Skeletal muscle satellite cell (primary cell): ENCODE measurements at regions not wholly inside any gene's neighbourhood (a gene's known extent, or its start where the extent isn't known, plus 50 kb on each side); places are given as distances from the start of the nearest gene placed in this dataset.

ENCODE experiments used
- H3K27me3 ChIP-seq: 2 replicates; pipeline ENCODE4 v1.7.0; 2013; ENCODE audit warnings: low read length; ENCODE audit not compliant: control insufficient read depth, insufficient read depth
- H3K36me3 ChIP-seq: 2 replicates; pipeline ENCODE4 v1.7.0; 2013; ENCODE audit warnings: mild to moderate bottlenecking, control low read depth, low read length; ENCODE audit not compliant: insufficient read depth
- H3K4me1 ChIP-seq: 2 replicates; pipeline ENCODE4 v1.7.0; 2013; ENCODE audit warnings: low read length; ENCODE audit not compliant: control insufficient read depth, insufficient read depth
- H3K4me2 ChIP-seq: 2 replicates; pipeline ENCODE4 v1.7.0; 2013; ENCODE audit warnings: mild to moderate bottlenecking, low read length
- H3K4me3 ChIP-seq: 2 replicates; pipeline ENCODE4 v1.7.0; 2013; ENCODE audit warnings: low read length
- H3K9ac ChIP-seq: 2 replicates; pipeline ENCODE4 v1.7.0; 2013; ENCODE audit warnings: mild to moderate bottlenecking, low read depth, low read length, moderate library complexity
- H3K9me3 ChIP-seq: replicated peaks from 2 replicates; pipeline ENCODE4 v1.7.0; 2013; ENCODE audit warnings: mild to moderate bottlenecking, control low read depth, low read length

DNA sequence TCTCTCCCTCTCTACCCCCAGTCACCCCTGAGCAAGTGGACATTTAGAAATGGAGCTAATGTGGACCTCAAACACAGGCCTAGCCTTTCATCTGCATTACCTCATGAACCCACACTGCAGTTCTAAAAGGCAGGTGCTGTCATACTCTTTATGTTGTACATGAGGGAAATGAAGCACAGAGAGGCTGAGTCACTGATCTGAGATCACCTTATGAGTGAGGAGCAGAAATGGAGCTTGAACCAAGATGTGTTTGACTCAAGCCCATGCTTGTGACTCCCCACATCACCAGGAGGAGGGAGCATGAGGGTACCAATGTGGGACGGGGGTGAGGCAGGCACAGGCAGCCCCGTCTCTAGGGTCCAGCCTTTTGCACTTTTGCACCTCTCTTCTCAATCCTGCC is 702.8 kb downstream of the PTPRU start:
- no peaks in the 10 kb centered on the region for H3K27me3 ChIP-seq
- peaks cover 5% of the 10 kb centered on the region for H3K9me3 ChIP-seq
- H3K9ac ChIP-seq = no peak overlapping the region
- no peaks in the 10 kb centered on the region for H3K36me3 ChIP-seq
- H3K4me2 ChIP-seq = no peak overlapping the region
- no peak overlapping the region for H3K4me3 ChIP-seq
- no peaks in the 10 kb centered on the region for H3K4me1 ChIP-seq

DNA sequence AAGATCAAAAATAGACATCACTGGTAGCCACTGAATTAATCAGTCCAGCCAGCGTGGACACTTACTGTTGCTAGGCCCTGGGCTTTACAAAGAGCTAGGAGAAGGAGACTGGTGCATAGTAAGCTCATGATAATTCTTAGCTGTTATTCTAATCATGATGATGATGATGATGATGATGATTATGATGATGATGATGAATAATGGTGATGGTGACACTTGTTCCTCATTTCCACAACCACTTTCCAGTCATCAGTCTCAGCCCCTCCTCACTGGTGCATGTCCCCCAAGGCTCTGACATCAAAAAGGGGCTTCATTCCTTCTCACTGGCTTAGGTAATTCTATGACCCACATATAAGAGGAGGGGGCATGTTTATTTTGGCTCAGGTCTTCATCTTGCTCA is 701.0 kb downstream of the PTPRU start:
- Histone ChIP-seq H3K9me3 (peaks cover 5% of the 10 kb centered on the region), H3K36me3 (no peaks in the 10 kb centered on the region), H3K27me3 (no peaks in the 10 kb centered on the region), H3K4me2 (no peak overlapping the region), H3K4me1 (no peaks in the 10 kb centered on the region), H3K4me3 (no peak overlapping the region), H3K9ac (no peak overlapping the region)

DNA sequence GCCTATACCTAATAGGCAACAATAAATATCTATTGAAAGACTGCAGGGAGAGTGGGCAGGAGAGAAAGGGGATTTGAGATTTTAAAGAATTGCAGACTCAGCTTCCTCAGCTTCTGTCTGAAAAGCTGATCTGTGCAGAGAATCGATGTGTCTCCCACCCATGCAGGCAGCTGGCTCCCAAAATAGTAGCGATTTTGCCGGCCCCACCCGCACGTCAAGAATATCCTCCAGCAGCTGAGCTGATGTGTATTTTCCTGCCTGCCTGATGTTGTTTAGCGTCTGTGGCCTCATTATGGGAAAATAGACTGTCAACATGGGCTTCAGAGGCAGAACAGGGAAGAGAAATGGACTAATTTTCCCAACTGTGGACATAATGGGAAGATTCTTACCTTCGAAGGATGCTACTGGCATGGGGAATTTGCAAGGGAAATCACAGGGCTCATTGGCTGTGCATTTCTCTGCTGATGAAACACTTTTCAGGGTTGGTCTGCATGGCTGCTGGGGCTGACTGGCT is 699.8 kb downstream of the PTPRU start:
- Histone ChIP-seq H3K4me2 (no peak overlapping the region), H3K9ac (no peak overlapping the region), H3K27me3 (no peaks in the 10 kb centered on the region), H3K4me1 (no peaks in the 10 kb centered on the region), H3K4me3 (no peak overlapping the region), H3K9me3 (peaks cover 3% of the 10 kb centered on the region), H3K36me3 (no peaks in the 10 kb centered on the region)

DNA sequence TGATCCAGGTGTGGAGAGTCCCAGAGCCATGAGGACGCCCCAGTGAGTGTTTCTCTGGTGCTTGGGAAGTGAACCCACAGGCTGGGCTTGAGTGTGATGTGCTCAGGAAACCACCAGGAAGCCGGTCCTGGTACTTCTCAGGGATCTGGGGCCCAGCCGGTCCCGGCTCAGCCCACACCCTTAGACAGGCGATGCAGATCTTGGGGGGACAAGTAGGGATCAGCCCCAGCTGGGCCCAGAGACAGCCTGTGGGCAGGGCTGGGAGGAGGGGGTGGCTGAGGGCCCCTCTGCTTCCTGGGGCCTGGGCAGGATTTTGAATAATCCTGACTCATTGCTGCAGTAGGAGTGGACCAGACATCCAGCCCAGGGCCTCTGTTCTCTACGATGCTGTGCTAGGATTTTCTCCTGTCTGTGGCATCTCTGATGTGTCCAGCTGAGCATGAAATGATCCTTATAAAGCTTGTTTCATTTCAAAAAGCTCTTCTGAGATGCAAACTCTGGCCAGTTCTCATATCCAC is 698.0 kb downstream of the PTPRU start:
- Histone ChIP-seq H3K4me2 (no peak overlapping the region), H3K9ac (no peak overlapping the region), H3K4me3 (no peak overlapping the region), H3K36me3 (no peaks in the 10 kb centered on the region), H3K4me1 (no peaks in the 10 kb centered on the region), H3K9me3 (peaks cover 3% of the 10 kb centered on the region), H3K27me3 (no peaks in the 10 kb centered on the region)

DNA sequence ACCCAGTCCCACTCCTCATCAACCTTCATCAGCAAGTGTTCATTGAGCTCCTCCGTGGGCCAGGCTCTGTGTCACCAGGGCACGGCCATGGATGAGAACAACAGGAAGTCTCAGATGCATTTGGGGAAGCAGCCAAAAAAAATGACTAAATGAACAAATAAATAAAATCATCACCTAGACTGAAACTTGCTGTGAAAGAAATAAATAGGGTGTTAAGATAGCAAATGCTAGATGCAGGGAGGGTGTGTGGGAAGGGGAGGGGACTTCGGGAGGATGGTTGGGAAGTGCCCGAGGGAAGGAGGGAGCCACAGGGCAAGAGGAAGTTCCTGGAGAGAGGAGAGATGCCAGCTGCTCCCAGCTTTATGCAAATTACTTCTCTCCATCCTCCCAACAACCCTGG is 696.7 kb downstream of the PTPRU start:
- no peak overlapping the region for H3K4me3 ChIP-seq
- no peak overlapping the region for H3K9ac ChIP-seq
- H3K36me3 ChIP-seq = no peaks in the 10 kb centered on the region
- no peaks in the 10 kb centered on the region for H3K4me1 ChIP-seq
- no peaks in the 10 kb centered on the region for H3K27me3 ChIP-seq
- H3K9me3 ChIP-seq = peaks cover 3% of the 10 kb centered on the region
- no peak overlapping the region for H3K4me2 ChIP-seq

DNA sequence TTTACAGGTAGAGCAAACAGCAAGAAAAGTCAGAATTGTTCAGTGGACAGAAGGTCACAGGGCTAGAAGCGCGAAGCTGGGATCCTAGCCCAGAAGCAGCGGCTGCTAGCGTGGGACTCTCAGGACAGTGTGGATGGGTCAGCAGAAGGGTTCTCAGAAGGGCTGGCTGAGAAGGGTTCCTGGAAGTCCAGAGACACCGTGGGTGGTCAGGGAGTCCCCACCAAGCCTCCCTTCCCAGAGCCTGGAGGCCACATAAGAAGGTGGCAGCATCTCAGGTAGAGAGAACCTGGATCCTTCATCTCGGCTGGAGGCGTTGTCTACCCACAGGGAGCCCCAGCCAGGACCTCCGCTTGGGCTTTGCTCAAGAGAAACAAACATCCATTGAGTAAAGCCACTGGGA is 696.3 kb downstream of the PTPRU start:
- no peaks in the 10 kb centered on the region for H3K27me3 ChIP-seq
- H3K9ac ChIP-seq = no peak overlapping the region
- H3K4me3 ChIP-seq = no peak overlapping the region
- no peak overlapping the region for H3K4me2 ChIP-seq
- no peaks in the 10 kb centered on the region for H3K36me3 ChIP-seq
- H3K9me3 ChIP-seq = peaks cover 3% of the 10 kb centered on the region
- no peaks in the 10 kb centered on the region for H3K4me1 ChIP-seq

DNA sequence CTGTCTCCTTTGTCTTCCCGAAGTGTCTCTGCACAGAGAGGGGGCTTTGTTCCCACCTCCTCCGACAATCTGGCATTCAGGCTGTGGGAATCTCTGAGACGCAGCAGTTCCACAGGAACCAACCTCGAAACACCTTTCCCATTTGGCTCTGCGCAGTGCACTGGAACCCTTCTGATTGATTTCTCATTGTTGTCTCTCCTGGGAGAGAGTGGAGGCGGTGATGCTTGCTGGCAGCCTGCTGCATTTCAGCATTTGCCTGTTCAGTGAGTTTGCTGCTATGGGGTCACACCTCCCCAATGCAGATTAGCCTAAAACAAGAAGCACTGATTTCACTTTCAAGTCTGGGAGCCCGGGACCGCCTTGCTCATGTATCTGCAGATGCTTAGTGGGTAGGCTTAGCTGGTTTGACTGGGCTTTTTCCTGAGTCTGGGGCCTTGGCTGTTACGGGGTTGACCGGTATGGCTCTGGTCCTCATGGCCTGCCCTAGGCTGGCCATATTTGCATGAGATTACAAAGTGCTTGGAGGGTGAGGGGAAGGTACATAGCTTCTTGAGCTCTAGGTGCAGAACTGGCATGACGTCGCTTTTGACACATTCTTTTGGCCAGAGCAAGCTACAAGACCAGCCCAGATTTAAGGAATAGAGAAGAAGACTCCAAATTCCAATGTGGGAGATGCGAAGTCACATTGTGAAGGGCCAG is 695.3 kb downstream of the PTPRU start:
- no peak overlapping the region for H3K4me3 ChIP-seq
- no peaks in the 10 kb centered on the region for H3K27me3 ChIP-seq
- H3K4me2 ChIP-seq = no peak overlapping the region
- peaks cover 3% of the 10 kb centered on the region for H3K9me3 ChIP-seq
- no peak overlapping the region for H3K9ac ChIP-seq
- H3K36me3 ChIP-seq = no peaks in the 10 kb centered on the region
- no peaks in the 10 kb centered on the region for H3K4me1 ChIP-seq

DNA sequence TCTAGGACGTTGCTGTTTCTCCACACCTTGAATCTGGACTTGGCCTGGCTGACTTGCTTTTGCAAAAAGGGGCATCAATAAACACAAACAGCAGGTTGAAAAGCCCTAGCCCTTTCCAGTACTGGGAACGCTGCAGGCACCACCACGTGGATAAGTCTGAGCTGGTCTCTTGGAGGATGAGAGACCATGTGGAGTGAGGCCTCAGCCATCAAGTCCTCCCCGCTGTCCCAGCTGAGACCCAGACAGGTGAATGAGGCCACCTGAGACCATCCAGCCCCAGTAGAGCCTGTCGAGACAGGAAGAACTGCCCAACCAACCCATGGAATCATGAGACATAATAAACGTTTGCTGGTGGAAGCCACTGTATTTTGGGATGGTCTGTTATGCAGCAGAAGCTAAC is 688.7 kb downstream of the PTPRU start:
- Histone ChIP-seq H3K4me2 (no peak overlapping the region), H3K27me3 (no peaks in the 10 kb centered on the region), H3K36me3 (no peaks in the 10 kb centered on the region), H3K4me3 (no peak overlapping the region), H3K9me3 (peaks cover 14% of the 10 kb centered on the region), H3K4me1 (no peaks in the 10 kb centered on the region), H3K9ac (no peak overlapping the region)

DNA sequence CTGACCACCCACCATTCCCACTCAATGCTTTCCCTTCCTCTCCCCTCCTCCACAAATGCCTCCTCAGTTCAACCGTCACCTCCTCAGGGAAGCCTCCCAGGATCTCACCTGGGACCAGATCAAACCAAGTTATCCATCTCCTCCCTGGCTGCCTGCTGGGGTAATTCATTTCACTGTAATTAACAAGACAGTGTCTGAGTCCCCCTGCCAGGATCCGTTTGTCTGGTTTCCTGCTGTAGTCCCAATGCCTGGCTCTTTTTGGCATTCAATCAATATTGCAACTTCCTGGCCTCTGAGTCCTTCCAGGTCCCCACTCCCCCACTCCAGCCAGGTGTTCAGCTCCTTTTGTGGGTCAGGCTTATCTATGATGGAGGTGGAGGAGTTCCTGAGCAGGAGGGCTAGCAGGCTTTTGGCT is 687.7 kb downstream of the PTPRU start:
- Histone ChIP-seq H3K4me2 (no peak overlapping the region), H3K27me3 (no peaks in the 10 kb centered on the region), H3K4me1 (no peaks in the 10 kb centered on the region), H3K9me3 (peaks cover 18% of the 10 kb centered on the region), H3K9ac (no peak overlapping the region), H3K4me3 (no peak overlapping the region), H3K36me3 (no peaks in the 10 kb centered on the region)

DNA sequence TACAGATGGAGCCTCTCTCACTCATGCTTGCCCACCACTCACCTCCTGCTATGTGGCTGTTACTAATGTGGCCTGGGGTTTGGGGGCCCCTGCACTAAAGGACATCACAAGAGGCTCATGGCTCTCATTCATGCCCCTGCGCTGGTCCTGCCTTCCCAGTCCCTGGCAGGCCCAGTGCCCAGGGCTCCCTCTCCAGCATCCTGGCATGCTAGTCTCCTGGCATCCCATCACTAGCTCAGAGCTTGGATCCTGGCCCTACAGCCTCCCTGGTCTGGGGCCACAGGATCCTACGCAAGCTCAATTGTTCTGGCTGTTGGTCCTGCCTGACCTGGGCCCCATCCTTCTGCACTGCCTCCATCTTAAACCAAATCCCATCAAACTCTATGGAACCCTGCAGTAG is 685.4 kb downstream of the PTPRU start:
- H3K4me3 ChIP-seq = no peak overlapping the region

DNA sequence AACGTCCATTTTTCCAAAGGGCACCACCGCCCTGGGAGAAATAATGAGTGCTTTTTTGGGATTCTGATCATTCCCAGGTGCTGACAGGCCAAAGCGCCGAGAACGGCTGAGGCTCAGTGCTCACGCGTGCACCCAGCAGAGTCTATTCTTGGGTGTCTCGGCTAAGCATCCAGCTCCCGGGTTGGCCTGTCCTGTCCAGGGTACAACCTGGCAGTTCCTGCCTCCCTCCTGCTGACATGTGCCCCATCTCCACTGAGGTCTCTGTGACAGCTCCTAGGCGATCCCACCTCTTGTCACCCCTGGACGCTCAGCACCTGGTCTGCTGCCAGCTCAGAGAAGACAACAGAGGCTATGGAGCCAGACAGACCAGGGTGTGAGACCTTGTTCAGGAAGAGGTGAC is 684.5 kb downstream of the PTPRU start:
- Histone ChIP-seq H3K36me3 (no peaks in the 10 kb centered on the region), H3K9ac (no peak overlapping the region), H3K4me2 (no peak overlapping the region), H3K4me1 (no peaks in the 10 kb centered on the region), H3K27me3 (no peaks in the 10 kb centered on the region), H3K4me3 (no peak overlapping the region), H3K9me3 (peaks cover 18% of the 10 kb centered on the region)

More for the DNA sequence above, 685.4 kb downstream of the PTPRU start:
- Histone ChIP-seq H3K36me3 (no peaks in the 10 kb centered on the region), H3K9me3 (peaks cover 18% of the 10 kb centered on the region), H3K9ac (no peak overlapping the region), H3K27me3 (no peaks in the 10 kb centered on the region), H3K4me1 (no peaks in the 10 kb centered on the region), H3K4me2 (no peak overlapping the region)

DNA sequence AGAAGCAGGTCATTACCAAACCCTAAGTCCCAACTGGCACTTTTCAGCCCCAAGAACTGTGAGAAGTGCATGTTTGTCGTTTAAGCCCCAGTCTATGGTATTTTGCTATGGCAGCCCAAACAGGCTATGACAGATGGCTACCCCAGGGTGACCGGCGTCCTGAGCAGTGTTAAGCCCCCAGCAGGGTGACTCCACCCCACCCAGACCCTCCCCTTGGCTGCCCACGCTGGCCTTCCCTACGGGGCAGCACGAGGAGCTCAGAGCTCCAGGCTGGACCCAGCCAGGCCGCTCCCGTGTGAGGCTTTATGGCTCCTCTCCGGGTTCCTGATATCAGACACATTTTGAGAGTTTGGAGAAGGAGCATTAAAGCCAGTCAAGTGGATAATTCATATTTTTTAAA is 684.0 kb downstream of the PTPRU start:
- no peak overlapping the region for H3K4me3 ChIP-seq
- peaks cover 18% of the 10 kb centered on the region for H3K9me3 ChIP-seq
- no peaks in the 10 kb centered on the region for H3K27me3 ChIP-seq
- H3K36me3 ChIP-seq = no peaks in the 10 kb centered on the region
- H3K9ac ChIP-seq = no peak overlapping the region
- H3K4me2 ChIP-seq = no peak overlapping the region
- no peaks in the 10 kb centered on the region for H3K4me1 ChIP-seq
